T-helper 1 cell (primary cell): ENCODE measurements at regions not wholly inside any gene's neighbourhood (a gene's known extent, or its start where the extent isn't known, plus 50 kb on each side); places are given as distances from the start of the nearest gene placed in this dataset.
"Not testable (repeated sequence)": the region's sequence is repeated elsewhere in the genome, so short reads cannot be mapped to it uniquely, and the experiment has no call there.

Experiments
- DNase-seq, 5 donors: peaks; one replicate each; pipeline ENCODE4 v3.0.0-alpha.2; 2012 to 2020

GRCh38 chr10:63795094-63795860 is 274.1 kb downstream of the REEP3 start:
- no peak for DNase-seq

- DNase-seq, result no peak
Measured at GRCh38 chr10:63798599-63799498, 277.6 kb downstream of the REEP3 start.

GRCh38 chr10:63799521-63800300 is 278.5 kb downstream of the REEP3 start:
- DNase-seq, result no peak

GRCh38 chr10:63801166-63801565 is 280.0 kb downstream of the REEP3 start:
- no peak for DNase-seq

GRCh38 chr10:63806330-63806729 is 285.1 kb downstream of the REEP3 start:
- DNase-seq, result no peak

GRCh38 chr10:63812501-63812900 is 291.3 kb downstream of the REEP3 start:
- DNase-seq, result no peak

GRCh38 chr10:63819753-63820329 is 298.6 kb downstream of the REEP3 start:
- DNase-seq, result no peak

- no peak for DNase-seq
Measured at GRCh38 chr10:63822496-63822895, 301.3 kb downstream of the REEP3 start.

- DNase-seq, result no peak
Measured at GRCh38 chr10:63825111-63825510, 303.9 kb downstream of the REEP3 start.

GRCh38 chr10:63825766-63826165 is 304.6 kb downstream of the REEP3 start:
- no peak for DNase-seq

GRCh38 chr10:63827018-63827417 is 305.8 kb downstream of the REEP3 start:
- DNase-seq, result not testable (repeated sequence)

GRCh38 chr10:63829020-63829419 is 307.8 kb downstream of the REEP3 start:
- no peak for DNase-seq

- DNase-seq, result no peak
Measured at GRCh38 chr10:63829573-63830149, 308.5 kb downstream of the REEP3 start.

GRCh38 chr10:63832686-63833085 is 311.5 kb downstream of the REEP3 start:
- no peak for DNase-seq

- DNase-seq, result no peak
Measured at GRCh38 chr10:63833411-63834060, 312.3 kb downstream of the REEP3 start.

- DNase-seq, result no peak
Measured at GRCh38 chr10:63836666-63837442, 315.7 kb downstream of the REEP3 start.

- no peak for DNase-seq
Measured at GRCh38 chr10:63841761-63842160, 320.6 kb downstream of the REEP3 start.

- no peak for DNase-seq
Measured at GRCh38 chr10:63843107-63843506, 321.9 kb downstream of the REEP3 start.

- not testable (repeated sequence) for DNase-seq
Measured at GRCh38 chr10:63848871-63849270, 327.7 kb downstream of the REEP3 start.

- DNase-seq, result no peak
Measured at GRCh38 chr10:63862860-63863259, 341.7 kb downstream of the REEP3 start.

GRCh38 chr10:63865210-63865609 is 344.0 kb downstream of the REEP3 start:
- no peak for DNase-seq
